Activated B cell treated with CpG ODN at 0.5 μM for 24 hours (primary cell): ENCODE measurements at regions not wholly inside any gene's neighbourhood (a gene's known extent, or its start where the extent isn't known, plus 50 kb on each side); places are given as distances from the start of the nearest gene placed in this dataset.

Experiments
- ATAC-seq: fragments of 200-7000 bp; cut with Tn5 transposase; one replicate; pipeline ENCODE4 v1.10.0; 2021; ENCODE audit warnings: low read depth, mild to moderate bottlenecking, moderate library complexity
- CTCF ChIA-PET: fragments of 350-600 bp; sonication (Branson Sonifier 250); formaldehyde crosslinking; loops from one replicate; lab custom pipeline; 2021; ENCODE audit warnings: antibody characterized with exemption; lab: Charles Lee
- POLR2A ChIA-PET: fragments of 350-600 bp; sonication (Branson Sonifier 250); formaldehyde crosslinking; loops from one replicate; lab custom pipeline; 2021; ENCODE audit warnings: antibody characterized with exemption; lab: Charles Lee
- DNase-seq: peaks from one replicate; pipeline ENCODE4 v3.0.0; 2022
- H3K27ac Mint-ChIP-seq: one replicate; pipeline ENCODE4 v1.8.0; 2020; ENCODE audit warnings: mixed read lengths
- H3K27me3 Mint-ChIP-seq: one replicate; pipeline ENCODE4 v1.8.0; 2021; ENCODE audit warnings: mixed read lengths
- H3K36me3 Mint-ChIP-seq: one replicate; pipeline ENCODE4 v1.8.0; 2021; ENCODE audit warnings: low read depth, mixed read lengths
- H3K4me1 Mint-ChIP-seq: one replicate; pipeline ENCODE4 v1.8.0; 2021; ENCODE audit warnings: mixed read lengths
- H3K4me3 Mint-ChIP-seq: one replicate; pipeline ENCODE4 v1.8.0; 2020; ENCODE audit warnings: mild to moderate bottlenecking, mixed read lengths
- H3K9me3 Mint-ChIP-seq: one replicate; pipeline ENCODE4 v1.8.0; 2020; ENCODE audit warnings: mixed read lengths
- CTCF ChIP-seq: fragments of 200-600 bp; IDR thresholded peaks from one replicate; pipeline ENCODE4 v1.8.0; 2022; ENCODE audit warnings: antibody characterized with exemption, mild to moderate bottlenecking
- intact Hi-C: fragments of 100-400 bp; cut with micrococcal nuclease; formaldehyde crosslinking; loops from one replicate; pipeline ENCODE4 v1.15.1; 2024

- no peak overlapping the region for H3K27ac Mint-ChIP-seq
- CTCF ChIA-PET = no interaction called here
These were observed 284.9 kb downstream of the PAX3 start for GRCh38 chr2:222013889-222014288.

GRCh38 chr2:222000326-222000725 is 298.5 kb downstream of the PAX3 start:
- CTCF ChIA-PET = no interaction called here

More at GRCh38 chr2:222013889-222014288, 284.9 kb downstream of the PAX3 start:
- DNase-seq (no peak), ATAC-seq (no peak)
- Mint-ChIP-seq H3K9me3 (no peaks in the 10 kb centered on the region), H3K36me3 (no peaks in the 10 kb centered on the region), H3K4me3 (no peak overlapping the region), H3K27me3 (no peaks in the 10 kb centered on the region), H3K4me1 (no peaks in the 10 kb centered on the region)
- POLR2A ChIA-PET = no interaction called here
- no peak for TF ChIP-seq CTCF
- intact Hi-C loops = no loop called here

DNA sequence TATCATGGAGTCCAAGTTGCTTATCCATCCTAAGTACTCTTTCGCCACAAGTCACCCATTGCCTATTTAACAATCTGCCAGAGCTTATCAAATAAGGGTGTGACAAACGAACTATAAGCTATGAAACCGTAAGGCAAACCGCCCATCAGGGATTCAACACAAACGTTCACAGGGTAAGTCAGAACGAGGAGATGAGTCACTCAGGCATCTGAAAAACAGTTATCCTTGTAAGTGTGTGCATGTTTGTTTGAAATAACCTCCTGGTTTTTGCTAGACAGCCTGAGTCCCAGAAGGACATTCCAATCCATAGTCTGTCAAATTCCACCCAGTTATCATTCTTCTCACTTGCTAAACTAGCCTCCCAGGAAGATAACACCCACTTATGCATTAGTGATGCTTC is 299.1 kb downstream of the PAX3 start:
- H3K4me3 Mint-ChIP-seq = no peak overlapping the region
- no peak for ATAC-seq

More at GRCh38 chr2:222000326-222000725, 298.5 kb downstream of the PAX3 start:
- H3K4me1 Mint-ChIP-seq = no peaks in the 10 kb centered on the region
- DNase-seq = no peak
- no peak for TF ChIP-seq CTCF
- no peak for ATAC-seq
- POLR2A ChIA-PET = no interaction called here
- H3K9me3 Mint-ChIP-seq = no peaks in the 10 kb centered on the region
- H3K4me3 Mint-ChIP-seq = no peak overlapping the region
- intact Hi-C loops = no loop called here
- H3K27me3 Mint-ChIP-seq = peaks cover 3% of the 10 kb centered on the region
- no peak overlapping the region for H3K27ac Mint-ChIP-seq
- H3K36me3 Mint-ChIP-seq = no peaks in the 10 kb centered on the region

DNA sequence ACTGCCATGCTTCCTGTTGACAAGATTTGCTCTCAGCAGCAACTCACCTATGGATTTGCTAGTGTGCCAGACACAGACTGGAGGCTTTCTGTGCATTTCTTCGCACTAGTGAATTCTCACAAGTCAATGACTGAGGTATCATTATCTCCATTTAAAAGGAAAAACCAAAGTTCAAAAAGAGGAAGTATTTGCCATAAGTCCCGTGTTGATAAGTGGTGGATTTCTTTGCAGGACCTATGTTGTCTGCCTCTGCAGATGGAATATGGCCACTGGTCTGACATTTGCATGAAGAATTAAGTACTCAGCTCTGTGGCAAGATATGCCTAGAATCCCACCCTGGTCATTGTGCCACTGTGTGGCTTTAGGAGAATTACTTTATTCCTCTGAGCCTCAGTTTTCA is 299.6 kb downstream of the PAX3 start:
- CTCF ChIA-PET = no interaction called here
- ATAC-seq (no peak), DNase-seq (no peak)
- no peak overlapping the region for H3K27ac Mint-ChIP-seq
- no peaks in the 10 kb centered on the region for H3K36me3 Mint-ChIP-seq
- POLR2A ChIA-PET = no interaction called here
- peaks cover 3% of the 10 kb centered on the region for H3K27me3 Mint-ChIP-seq
- no peaks in the 10 kb centered on the region for H3K9me3 Mint-ChIP-seq
- intact Hi-C loops = no loop called here
- TF ChIP-seq CTCF = no peak
- no peak overlapping the region for H3K4me3 Mint-ChIP-seq
- no peaks in the 10 kb centered on the region for H3K4me1 Mint-ChIP-seq

More for the DNA sequence above, 299.1 kb downstream of the PAX3 start:
- intact Hi-C loops = no loop called here
- no peak for TF ChIP-seq CTCF
- Mint-ChIP-seq H3K27ac (no peak overlapping the region), H3K36me3 (no peaks in the 10 kb centered on the region), H3K27me3 (peaks cover 3% of the 10 kb centered on the region), H3K9me3 (no peaks in the 10 kb centered on the region), H3K4me1 (no peaks in the 10 kb centered on the region)
- POLR2A ChIA-PET = no interaction called here
- CTCF ChIA-PET = no interaction called here
- no peak for DNase-seq

DNA sequence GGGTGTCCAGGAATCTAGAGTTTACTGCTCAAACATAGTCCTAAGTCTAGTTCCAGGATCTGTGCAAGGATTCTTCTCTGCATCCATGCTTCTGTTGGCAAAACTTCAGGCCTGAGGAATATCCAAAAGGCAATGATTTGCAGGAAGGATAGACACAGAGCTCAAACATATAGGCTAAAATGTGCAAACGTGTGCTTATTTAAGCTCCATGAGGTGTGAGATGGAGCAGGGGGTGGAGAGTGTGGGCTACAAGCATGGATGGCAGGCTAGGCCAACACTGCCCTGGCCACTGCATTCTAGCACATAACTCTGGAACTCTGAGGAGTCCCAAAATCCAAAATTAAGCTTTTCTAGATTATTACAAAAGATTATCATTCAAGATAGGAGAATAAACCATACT is 301.1 kb downstream of the PAX3 start:
- ATAC-seq = no peak
- intact Hi-C loops = no loop called here
- no peak overlapping the region for H3K4me3 Mint-ChIP-seq
- no peak for DNase-seq
- H3K27me3 Mint-ChIP-seq = peaks cover 3% of the 10 kb centered on the region
- TF ChIP-seq CTCF = no peak
- ChIA-PET POLR2A (no interaction called here), CTCF (no interaction called here)
- H3K4me1 Mint-ChIP-seq = no peaks in the 10 kb centered on the region
- no peaks in the 10 kb centered on the region for H3K9me3 Mint-ChIP-seq
- no peaks in the 10 kb centered on the region for H3K36me3 Mint-ChIP-seq
- no peak overlapping the region for H3K27ac Mint-ChIP-seq
